Kidney epithelial cell (primary cell): ENCODE measurements at regions not wholly inside any gene's neighbourhood (a gene's known extent, or its start where the extent isn't known, plus 50 kb on each side); places are given as distances from the start of the nearest gene placed in this dataset.
"Not testable (repeated sequence)": the region's sequence is repeated elsewhere in the genome, so short reads cannot be mapped to it uniquely, and the experiment has no call there.

Experiments
- DNase-seq: peaks from one replicate; pipeline ENCODE4 v3.0.0-alpha.2; 2010; ENCODE audit warnings: low read depth
- H3K27me3 ChIP-seq: 2 replicates; pipeline ENCODE4 v1.6.0; 2011; ENCODE audit warnings: low read length; ENCODE audit not compliant: control insufficient read depth, insufficient read depth
- H3K36me3 ChIP-seq: 2 replicates; pipeline ENCODE4 v1.5.1; 2011; ENCODE audit warnings: low read length; ENCODE audit not compliant: control insufficient read depth, insufficient read depth
- H3K4me3 ChIP-seq: 2 replicates; pipeline ENCODE4 v1.5.1; 2011; ENCODE audit warnings: low read depth, mild to moderate bottlenecking, control low read depth, low read length
- CTCF ChIP-seq: IDR thresholded peaks from 2 replicates; pipeline ENCODE4 v1.5.1; 2011; ENCODE audit warnings: mild to moderate bottlenecking, moderate library complexity, low read length, control low read depth, inconsistent platforms; ENCODE audit not compliant: insufficient read depth, poor library complexity, severe bottlenecking

GRCh38 chr4:148649652-148650331 lies 207.6 kb upstream of the NR3C2 start:
- H3K4me3 ChIP-seq: no peak overlapping the region
- no peaks in the 10 kb centered on the region for H3K36me3 ChIP-seq
- TF ChIP-seq CTCF: no peak
- H3K27me3 ChIP-seq: no peaks in the 10 kb centered on the region
- DNase-seq: no peak

GRCh38 chr4:148643851-148644250 lies 201.6 kb upstream of the NR3C2 start:
- no peak for DNase-seq
- no peak for TF ChIP-seq CTCF
- Histone ChIP-seq H3K27me3 (no peaks in the 10 kb centered on the region), H3K4me3 (no peak overlapping the region), H3K36me3 (no peaks in the 10 kb centered on the region)

GRCh38 chr4:148642907-148643306 lies 200.7 kb upstream of the NR3C2 start:
- H3K36me3 ChIP-seq: no peaks in the 10 kb centered on the region
- DNase-seq: no peak
- H3K4me3 ChIP-seq: no peak overlapping the region
- no peak for TF ChIP-seq CTCF
- no peaks in the 10 kb centered on the region for H3K27me3 ChIP-seq

- not testable (repeated sequence) for H3K4me3 ChIP-seq, H3K27me3 ChIP-seq, DNase-seq, H3K36me3 ChIP-seq
Measured at GRCh38 chr4:148638079-148638478, 195.9 kb upstream of the NR3C2 start.

- H3K4me3 ChIP-seq, H3K27me3 ChIP-seq, DNase-seq, H3K36me3 ChIP-seq: not testable (repeated sequence)
Measured at GRCh38 chr4:148637453-148637852, 195.2 kb upstream of the NR3C2 start.

GRCh38 chr4:148634476-148634875 lies 192.3 kb upstream of the NR3C2 start:
- no peak for TF ChIP-seq CTCF
- no peak for DNase-seq
- Histone ChIP-seq H3K4me3 (no peak overlapping the region), H3K27me3 (no peaks in the 10 kb centered on the region), H3K36me3 (no peaks in the 10 kb centered on the region)

GRCh38 chr4:148633720-148634119 lies 191.5 kb upstream of the NR3C2 start:
- no peaks in the 10 kb centered on the region for H3K27me3 ChIP-seq
- TF ChIP-seq CTCF: no peak
- no peak overlapping the region for H3K4me3 ChIP-seq
- H3K36me3 ChIP-seq: no peaks in the 10 kb centered on the region
- no peak for DNase-seq
